Hippocampal formation (tissue), 2 donors: ENCODE measurements at regions not wholly inside any gene's neighbourhood (a gene's known extent, or its start where the extent isn't known, plus 50 kb on each side); places are given as distances from the start of the nearest gene placed in this dataset.

Experiments used
- DNase-seq, 2 donors: peaks; one replicate each; lab custom pipeline; 2025; lab: John Stamatoyannopoulos, UW

DNA sequence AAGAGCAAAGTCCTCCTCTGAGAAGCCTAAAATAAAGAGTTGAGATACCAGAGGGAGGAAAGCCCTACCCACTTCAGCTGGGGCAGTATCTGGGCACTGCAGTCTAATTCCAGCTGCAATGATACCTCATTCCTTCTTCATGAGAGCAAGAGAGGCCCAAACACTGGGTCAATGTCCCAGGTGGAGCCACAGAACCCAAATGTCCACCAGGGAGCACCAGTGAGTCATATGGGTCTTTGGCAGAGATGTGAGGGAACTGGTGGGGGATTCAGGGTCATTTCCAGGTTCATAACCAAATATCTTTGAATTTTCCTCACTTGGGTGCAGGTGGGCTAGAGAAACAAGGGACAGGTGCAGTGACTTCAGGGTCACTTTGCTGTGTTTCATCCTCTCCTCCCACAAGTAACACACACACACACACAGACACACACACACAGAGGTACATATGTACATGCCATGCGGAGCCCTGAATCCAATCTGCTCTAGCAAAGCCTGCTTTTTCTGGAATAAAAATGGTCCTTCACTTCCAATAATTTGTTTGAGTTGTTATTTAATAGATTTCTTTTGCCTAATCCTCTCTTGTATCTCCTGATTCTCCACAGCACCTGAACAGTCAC is 585.4 kb downstream of the SOX6 start:
- no peak for DNase-seq

DNA sequence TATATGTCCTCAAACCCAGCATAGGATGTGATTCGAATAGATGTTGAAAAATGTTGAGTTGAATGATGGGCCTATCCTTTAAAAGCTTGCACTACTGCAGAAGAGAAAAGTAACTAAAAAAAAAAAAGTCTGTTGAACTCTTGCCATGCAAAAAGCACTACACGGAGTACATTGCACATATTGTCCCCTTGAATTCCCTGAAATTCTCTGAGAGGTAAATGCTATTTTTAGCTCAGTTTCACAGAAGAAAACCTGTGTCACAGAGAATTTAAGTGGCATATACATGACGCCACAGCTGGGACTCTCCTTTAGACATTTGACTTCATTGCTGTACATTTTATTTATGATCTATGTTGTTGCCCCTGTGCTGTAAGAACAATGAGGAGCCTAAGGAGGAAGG is 583.8 kb downstream of the SOX6 start:
- DNase-seq, result no peak

DNA sequence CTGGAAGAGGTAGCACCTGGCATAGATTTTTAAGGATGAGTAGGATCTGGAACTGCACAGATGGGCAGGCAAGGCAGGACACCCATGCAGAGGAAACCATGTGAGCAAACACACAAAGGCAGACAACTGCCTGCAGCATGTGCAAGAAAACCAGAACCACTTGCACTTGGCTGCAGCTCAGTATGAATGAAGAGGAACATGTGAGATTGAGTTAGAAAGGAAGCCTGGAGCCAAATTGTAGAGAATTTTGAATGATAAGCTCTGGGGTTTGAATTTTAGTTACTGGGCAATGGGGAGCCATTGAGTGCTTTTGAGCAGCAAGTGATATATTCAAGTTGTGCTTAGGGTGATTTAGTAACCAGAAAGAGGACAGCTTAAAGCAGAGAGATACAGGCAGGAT is 583.4 kb downstream of the SOX6 start:
- peak in 1 of 2 donors; percentile 6 for DNase-seq

DNA sequence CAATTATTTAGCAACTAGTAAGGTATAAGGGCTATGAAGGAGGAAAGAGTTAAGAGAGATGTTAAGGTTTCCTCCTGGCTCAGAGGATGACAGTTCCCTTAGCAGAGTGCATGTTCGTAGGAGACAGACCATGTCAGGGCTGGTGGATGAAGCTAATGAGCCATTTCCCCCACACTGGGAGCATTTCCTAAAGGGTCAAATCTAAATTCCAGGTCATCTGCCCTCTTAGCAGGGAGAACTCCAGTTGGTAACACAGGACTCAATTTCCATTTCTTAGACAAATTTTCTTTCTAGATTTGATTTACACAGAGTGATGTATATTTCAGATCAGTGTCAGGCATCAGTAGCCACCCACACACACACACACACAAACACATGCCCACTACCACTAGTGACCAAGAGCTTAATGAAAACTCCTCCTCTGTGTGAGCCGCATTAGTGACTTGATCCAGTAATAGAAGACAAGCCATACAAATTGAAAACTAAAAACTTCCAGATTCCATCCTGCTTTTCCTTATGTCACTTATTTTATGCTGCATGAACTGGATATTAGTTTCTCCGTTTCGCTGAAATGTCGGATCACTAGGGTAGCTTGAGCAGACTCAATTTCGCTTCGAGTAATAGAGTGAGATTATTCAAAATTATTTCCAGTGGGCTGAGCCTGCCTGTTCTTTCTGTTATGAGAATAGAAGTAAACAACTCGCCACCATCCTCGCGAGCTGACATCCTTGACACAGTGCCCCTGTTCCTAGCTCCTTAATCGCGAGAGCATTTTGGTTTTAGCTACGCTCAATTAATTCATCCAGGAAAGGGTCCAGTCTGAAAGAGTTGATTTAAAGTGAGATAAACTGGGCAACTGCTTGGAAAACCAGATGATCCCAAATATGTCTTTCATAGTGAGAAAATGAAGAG is 582.6 kb downstream of the SOX6 start:
- no peak for DNase-seq

DNA sequence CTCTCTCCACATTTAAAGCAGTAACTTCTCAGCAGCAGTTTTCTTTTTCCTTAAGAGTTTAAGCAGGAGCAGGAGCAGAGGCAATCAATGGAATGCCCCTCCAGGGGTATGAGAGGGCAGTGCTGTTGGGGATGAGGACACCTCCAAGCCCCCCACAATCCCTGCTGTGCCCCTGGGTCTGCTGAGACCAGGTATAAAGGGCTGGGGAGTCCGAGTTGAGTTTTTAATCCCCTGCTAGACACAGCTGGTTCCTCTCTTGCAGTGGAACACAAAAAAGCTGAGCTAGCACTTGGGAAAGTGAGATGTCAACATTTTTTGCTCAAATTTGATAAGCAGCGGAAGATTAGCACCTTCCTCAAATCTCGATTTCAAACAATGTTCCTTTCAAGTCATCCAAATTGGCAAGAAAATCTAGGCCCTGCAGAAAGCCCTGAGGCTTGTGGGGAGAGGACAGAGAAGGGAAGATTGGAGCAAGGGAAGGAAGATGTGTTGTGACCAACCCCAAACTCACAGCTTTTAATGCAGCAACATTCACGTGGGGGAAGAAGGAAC is 581.9 kb downstream of the SOX6 start:
- DNase-seq, result no peak

DNA sequence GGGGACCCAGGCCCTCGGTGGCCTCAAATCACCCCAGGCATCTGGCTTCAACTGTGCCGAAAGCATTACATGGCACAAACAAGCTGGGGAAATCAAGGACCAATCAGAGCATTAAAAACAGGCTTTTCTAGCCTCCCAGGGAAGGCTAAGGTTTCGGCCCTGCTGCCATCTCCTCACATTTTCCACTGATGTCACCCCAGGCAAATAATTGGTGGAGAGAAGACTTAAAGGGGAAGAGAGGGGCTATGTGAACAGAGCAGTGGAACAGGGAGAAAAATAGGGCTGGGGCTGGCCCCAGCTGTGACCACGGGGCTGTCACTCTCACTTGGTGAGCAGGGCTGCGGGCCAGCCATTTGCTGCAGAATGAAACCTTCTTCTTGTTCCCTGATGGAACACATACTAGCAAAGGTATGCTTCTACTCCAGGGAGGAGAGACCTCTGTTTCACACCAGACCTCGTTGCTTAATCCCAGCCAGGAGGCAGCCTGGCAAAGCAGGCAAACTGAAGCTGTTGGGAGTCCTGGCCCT is 581.3 kb downstream of the SOX6 start:
- DNase-seq, result no peak

DNA sequence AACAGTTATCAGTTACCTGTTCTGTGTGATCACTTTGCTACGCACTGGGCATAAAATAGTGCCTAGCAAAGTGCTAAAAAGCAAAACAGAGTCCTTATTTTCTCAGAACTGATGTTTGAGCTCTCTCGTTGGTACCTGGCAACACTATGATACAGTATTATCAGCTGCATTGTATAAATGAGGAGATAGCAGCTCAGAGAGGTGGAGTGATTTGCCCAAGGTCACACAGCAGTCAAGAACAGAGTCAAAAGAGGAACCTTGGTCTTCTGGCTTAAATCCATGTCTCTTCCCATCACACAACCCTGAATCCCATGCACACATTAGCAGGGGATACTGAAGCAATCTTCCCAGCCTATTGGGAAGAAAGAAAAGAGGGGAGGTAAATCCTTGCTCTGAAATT is 580.5 kb downstream of the SOX6 start:
- DNase-seq, result no peak

DNA sequence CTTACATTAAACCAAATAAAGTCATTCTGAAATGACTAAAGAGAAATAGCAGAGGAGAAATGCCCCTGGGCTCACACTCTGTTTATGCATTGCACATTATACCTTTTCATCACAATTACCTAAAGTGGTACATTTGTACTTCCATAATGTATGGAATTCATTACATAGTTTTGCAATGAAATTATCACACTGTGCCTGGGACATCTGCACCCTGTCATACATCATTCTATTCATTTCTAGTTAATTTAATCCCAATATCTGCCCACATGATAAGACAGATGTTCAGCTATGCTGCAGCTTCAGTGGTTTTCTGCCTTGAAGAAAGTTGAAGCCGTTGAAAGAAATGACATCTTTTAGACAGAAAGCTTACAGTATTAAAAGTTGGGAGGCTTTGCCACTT is 580.0 kb downstream of the SOX6 start:
- DNase-seq, result no peak

DNA sequence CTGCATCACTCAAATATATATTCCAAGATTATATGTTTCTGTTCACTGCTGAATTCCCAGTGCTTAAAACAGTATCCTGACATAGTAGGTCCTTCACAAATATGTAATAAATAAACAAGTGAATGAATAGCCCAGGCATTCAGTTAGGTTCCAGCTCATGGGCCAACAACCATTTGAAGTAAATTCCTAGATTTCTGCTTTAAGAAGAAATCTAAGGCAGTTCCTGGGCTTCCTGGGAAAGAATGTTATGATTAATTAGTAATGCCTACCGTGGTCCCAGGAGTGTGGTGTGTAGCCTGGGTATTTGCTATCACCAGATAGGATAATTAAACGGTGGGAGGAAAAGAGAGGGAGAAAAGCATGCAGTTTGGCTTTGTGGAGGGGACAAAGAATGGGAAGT is 576.8 kb downstream of the SOX6 start:
- DNase-seq, result no peak

DNA sequence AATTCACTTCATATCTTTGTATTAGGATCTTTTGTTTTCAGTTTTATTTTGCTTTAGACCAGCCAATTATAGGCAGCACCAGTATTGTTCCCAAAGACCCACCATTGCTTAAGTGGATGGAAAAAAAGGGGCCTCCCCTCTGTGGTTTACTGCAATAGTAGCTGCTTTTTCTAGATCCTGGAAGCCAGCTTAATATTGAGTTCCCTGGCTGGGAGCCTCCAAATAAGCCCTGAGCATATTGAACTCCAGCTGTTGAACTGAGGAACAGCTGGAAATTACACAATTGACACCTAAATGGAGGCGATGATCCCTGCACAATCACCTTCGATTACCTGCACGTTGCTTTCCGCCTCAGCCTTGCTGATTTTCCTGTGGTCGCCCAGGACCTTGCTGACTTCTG is 576.0 kb downstream of the SOX6 start:
- DNase-seq, result no peak

DNA sequence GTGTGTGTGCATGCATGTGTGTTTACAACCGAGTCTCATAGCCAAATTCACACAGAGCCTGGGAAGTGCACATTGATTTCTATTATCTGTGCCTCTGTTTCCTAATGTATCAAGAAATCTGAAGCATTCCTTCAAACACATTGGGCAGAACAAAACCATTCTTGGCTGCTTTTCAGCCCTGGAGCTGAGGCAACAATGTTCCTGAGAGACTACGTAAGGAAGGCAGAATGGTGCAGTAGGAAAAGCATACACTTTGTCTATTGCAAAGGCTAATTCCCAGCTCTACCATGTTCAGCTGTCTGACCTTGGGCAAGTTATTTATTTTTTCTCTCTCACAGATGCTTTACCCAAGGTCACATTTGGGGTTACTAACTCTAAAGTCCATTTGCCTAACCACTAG is 575.5 kb downstream of the SOX6 start:
- DNase-seq, result no peak

DNA sequence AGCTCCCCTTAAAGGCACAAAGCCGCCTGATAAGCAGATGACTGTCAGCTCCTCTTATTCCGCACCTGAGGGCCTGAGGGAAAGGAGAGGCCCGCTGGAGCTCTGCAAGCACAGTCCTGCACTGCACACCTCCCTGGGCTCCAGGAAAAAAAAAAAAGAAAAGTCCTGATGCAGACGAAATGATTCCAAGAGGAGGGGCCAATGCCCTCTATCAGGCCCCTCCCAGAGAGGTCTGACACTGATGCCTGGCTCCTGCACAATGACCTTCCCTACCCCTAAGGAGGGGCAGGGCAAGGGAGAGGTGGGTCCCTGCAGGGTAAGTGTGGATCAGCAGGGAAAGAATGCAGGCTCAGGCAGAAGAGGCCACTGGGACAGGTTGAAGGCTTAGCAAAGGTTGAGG is 572.7 kb downstream of the SOX6 start:
- DNase-seq, result no peak

DNA sequence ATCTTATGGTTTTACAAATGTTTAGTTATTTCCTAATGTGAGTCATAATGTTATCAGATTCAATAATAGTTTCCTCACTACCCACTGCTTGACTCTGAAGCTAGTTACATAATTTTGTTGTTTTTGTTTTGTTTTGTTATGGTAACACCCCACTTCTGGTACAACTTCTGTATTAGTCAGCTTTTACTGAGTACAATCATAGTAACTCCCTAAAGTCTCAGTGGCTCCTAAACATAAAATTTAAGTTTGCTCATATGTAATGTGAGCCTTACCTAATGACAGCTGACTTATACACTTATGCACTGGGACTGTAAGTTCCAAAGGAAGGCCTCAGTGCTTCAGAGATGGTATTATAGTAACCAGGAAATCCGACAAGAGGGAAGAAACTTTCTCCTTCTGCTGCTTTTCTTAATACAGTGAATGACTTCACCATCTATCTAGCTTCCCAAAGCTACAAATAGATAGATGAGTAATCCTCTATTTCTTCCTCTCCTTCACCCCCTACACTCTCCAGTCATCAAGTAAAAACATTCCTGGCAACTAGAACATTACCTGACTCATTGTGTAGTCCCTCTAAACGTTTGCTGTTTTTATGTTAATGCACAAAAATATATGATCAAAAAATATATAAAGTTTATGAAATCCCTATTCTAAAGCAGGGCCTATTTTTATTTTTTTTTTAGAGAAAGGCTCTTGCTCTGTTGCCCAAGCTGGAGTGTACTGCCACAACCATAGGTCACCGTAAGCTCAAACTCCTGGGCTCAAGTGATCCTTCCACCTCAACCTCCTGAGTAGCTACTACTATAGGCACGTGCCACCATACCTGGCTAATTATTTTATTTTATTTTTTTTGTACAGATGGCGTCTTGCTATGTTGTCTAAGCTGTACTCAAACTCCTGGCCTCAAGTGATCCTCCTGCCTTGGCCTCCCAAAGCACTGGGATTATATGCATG is 563.0 kb downstream of the SOX6 start:
- DNase-seq, result no peak

DNA sequence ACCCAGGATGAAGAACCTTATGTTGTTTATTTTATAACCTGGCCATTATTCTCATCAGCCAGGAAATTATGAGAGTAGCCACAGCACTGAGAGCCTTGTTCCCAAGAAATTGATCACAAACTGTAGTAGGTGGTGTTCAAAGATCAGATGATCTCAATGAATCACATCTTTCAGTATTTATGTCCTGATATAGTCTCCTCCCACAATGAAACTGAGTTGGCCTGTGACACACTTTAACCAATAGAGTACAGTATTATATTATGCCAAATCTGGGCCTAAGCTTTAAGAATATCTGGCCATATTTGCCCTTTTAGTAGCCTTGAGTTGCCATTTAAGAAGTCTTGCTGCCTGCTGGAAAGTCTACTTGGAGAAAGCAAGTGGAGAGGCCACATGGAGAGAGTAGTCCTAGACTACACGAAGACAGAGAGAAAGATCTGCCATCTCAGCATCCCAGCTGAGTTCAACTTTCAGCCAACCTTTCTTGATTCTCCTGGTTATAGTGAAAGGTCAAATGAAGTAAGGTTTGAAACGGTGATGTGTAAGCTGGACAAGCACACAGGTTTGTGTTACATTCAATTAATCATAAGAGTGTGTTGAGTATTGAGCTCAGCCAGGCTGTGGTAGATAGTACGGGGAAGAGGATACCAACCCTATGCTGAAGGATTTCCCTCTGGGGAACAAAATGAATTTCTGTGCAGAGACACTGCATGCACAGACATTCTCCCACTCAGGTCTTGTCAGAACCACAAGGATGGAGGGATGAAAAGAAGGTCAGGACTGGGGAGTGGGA is 561.8 kb downstream of the SOX6 start:
- DNase-seq, result no peak

DNA sequence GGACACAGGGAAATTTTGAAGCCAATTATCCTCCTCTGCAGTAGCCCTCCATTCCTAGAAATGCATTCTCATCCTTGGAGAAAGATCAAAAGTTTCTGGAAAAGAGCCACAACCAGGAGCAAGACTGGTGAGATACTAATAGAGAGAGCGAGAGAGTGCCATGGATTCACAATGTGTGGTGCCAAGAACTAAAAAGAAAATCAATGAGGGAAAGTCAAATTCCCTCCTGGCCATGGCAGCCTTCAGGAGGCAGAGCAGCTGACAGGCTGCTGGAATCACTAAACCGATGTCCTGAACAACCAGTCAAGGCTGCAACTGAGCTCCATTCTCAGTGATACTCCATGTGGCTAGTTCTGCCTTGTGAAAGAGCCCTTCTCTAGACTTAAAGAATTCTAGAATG is 561.0 kb downstream of the SOX6 start:
- DNase-seq, result no peak

DNA sequence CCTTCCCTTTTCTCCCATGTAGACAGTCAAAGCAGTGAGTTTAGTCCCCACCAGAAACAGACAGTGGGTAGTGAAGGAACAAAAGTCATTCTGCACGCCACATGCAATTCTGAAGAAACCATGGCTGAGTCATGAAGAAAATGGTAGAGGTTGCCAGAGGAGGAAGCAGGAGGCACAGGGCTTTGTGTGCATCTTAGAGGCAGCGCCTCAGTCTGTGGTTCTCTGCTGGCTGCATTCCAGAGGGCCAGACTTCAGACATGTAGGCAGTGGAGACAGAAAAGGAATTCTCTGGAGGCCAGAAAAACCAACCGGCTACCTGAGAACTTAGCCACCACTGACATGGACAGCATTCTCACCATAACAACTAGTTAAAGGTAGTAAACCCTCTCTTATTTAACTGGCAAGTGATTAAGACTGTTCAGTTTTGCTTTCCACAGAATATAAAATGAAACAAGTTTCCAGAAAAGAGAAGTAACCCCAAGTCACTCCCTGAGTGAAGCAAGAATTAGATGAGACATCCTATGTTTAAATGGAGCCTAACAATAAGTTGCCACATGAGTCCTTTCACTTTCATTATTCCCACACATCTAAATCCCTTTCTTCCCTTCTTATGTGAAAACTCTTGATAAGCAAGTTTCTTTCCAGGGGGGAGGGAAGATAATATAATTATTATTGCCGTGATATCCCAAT is 556.1 kb downstream of the SOX6 start:
- DNase-seq, result peak; percentile 13 to 19

DNA sequence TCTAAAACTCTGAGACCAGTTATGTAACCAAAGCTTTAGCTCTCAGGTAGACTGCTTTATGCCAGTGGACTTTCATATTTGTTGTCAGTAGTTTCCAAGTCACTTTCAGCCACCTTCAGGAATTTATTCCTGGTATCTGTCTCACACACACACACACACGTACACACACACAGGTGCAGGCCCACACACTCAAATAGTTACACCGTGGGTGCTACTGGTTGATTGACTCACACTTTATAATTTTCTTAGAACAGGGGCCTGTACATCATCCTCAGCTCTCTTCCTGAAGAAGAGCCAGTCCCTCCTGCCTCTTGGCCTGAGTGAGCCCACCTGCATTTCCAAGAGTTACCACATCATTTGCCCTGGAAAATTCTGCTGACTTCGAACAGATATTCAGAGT is 555.2 kb downstream of the SOX6 start:
- no peak for DNase-seq

DNA sequence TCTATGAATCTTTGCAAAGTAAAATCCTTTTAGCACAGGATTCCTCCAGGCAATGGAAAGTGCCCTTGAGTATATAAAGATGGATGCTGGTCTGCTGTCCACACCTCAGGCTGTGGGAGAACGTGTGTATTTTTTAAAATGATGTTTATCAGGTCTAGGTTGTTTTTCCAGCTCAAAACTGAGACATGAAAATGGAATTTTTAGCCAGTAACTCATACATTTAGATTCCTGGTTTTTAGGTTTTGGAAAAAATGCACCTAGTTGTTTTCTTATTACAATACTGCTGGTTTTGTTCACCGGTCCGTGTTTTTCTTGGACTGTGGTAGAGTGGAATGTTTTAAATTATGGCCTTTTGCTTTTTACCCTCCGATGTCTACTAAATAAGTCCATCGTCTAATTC is 554.7 kb downstream of the SOX6 start:
- no peak for DNase-seq

DNA sequence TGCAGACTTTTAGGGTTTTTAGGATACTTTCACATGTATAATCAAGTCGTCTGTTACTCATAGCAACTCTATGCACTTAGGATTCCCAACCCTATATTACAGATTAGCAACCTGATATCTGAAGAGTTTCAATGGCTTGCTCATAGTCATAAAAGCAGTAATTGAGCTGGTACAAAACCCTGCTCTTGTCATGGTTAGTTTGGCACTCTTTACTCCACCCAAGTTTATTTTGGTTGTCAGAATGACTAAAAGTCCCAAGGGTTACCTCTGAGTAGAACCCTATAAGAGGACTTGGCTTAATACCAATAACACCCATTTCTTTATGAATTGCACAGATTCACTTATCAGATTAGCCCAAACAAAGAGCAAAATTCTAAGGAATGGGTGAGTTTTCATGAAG is 550.6 kb downstream of the SOX6 start:
- DNase-seq, result no peak

DNA sequence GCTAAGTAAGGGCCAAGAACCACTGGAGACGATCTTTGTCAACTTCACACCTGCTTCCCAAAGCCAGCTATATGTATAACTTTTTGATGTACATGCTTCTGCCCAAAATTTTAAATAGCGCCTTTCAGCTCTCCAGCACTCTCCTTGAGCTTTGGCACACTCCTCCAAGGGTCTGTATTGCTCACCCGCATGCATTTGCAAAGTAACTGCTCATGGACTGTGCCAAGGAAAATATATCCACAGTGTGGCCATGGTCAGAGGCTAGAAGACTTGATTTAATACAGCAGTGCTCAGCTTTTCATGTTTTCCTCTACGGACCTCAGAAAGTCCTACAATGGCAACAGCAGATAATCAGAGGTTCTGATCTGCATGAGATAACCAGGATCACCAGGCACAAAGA is 550.1 kb downstream of the SOX6 start:
- DNase-seq, result no peak

DNA sequence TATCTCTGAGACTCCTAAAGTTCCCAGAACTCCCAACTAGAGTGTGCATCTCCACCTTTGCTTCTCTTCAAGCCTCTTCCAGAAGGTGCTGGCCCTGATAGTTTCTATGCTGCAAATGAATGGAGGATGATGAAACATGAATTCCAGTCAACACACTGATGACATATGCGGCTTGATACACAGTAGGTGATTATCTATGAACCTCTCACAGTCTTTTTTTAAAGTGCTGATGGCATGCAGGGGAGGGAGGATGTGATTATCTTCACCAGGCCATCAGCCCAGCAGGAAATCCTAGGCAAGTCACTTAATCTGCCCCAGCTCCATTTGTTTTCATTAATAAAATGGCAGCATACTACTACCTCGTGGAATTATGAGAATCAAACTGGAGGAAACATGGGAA is 548.5 kb downstream of the SOX6 start:
- DNase-seq, result no peak
